Activated naive CD4-positive, alpha-beta T cell treated with anti-CD3 and anti-CD28 coated beads, Interleukin-2, amount 50 U/mL, for 72 hours (primary cell): ENCODE measurements at regions not wholly inside any gene's neighbourhood (a gene's known extent, or its start where the extent isn't known, plus 50 kb on each side); places are given as distances from the start of the nearest gene placed in this dataset.

Source experiments
- ATAC-seq, 2 donors: fragments of 150-1000 bp; cut with Tn5 transposase; 2 replicates each; pipeline ENCODE4 v1.10.0; 2021; ENCODE audit warnings: mild to moderate bottlenecking in 2 of 2, moderate library complexity in 2 of 2
- DNase-seq, 2 donors: peaks; one replicate each; pipeline ENCODE4 v3.0.0; 2021 to 2022; ENCODE audit warnings: low spot score in 2 of 2
- H3K27ac Mint-ChIP-seq, 2 donors: one replicate each; pipeline ENCODE4 v1.8.0; 2022; ENCODE audit warnings: mild to moderate bottlenecking in 2 of 2, mixed read lengths in 2 of 2
- H3K36me3 Mint-ChIP-seq, 2 donors: one replicate each; pipeline ENCODE4 v1.8.0; 2022; ENCODE audit warnings: mixed read lengths in 2 of 2
- H3K9me3 Mint-ChIP-seq, 2 donors: one replicate each; pipeline ENCODE4 v1.8.0; 2022; ENCODE audit warnings: mixed read lengths in 2 of 2

- no peak for DNase-seq
- Mint-ChIP-seq H3K27ac (no peak overlapping the region), H3K36me3 (no peaks in the 10 kb centered on the region), H3K9me3 (no peaks in the 10 kb centered on the region)
- no peak for ATAC-seq
Measured at GRCh38 chr4:180946188-180946587, 1297.0 kb upstream of the TENM3 start.

GRCh38 chr4:180947425-180947824 is 1295.8 kb upstream of the TENM3 start:
- DNase-seq, result no peak
- no peak overlapping the region for H3K27ac Mint-ChIP-seq
- ATAC-seq, result no peak
- H3K9me3 Mint-ChIP-seq, result no peaks in the 10 kb centered on the region
- no peaks in the 10 kb centered on the region for H3K36me3 Mint-ChIP-seq

- ATAC-seq, result no peak
- H3K36me3 Mint-ChIP-seq, result no peaks in the 10 kb centered on the region
- H3K27ac Mint-ChIP-seq, result no peak overlapping the region
- peaks cover 4 to 7% of the 10 kb centered on the region in 2 donors for H3K9me3 Mint-ChIP-seq
- DNase-seq, result no peak
Measured at GRCh38 chr4:180949424-180950213, 1293.6 kb upstream of the TENM3 start.

- Mint-ChIP-seq H3K27ac (no peak overlapping the region), H3K9me3 (peaks cover 4 to 7% of the 10 kb centered on the region in 2 donors), H3K36me3 (no peaks in the 10 kb centered on the region)
- ATAC-seq (no peak), DNase-seq (no peak)
Measured at GRCh38 chr4:180950377-180950776, 1292.8 kb upstream of the TENM3 start.

- Mint-ChIP-seq H3K9me3 (peaks cover 4 to 7% of the 10 kb centered on the region in 2 donors), H3K27ac (no peak overlapping the region), H3K36me3 (no peaks in the 10 kb centered on the region)
- ATAC-seq (no peak), DNase-seq (no peak)
Measured at GRCh38 chr4:180951312-180951711, 1291.9 kb upstream of the TENM3 start.

GRCh38 chr4:180953572-180953971 is 1289.6 kb upstream of the TENM3 start:
- DNase-seq (no peak), ATAC-seq (no peak)
- H3K9me3 Mint-ChIP-seq, result peaks cover 4 to 7% of the 10 kb centered on the region in 2 donors
- H3K36me3 Mint-ChIP-seq, result no peaks in the 10 kb centered on the region
- no peak overlapping the region for H3K27ac Mint-ChIP-seq

GRCh38 chr4:180960743-180961401 is 1282.3 kb upstream of the TENM3 start:
- DNase-seq, result no peak
- no peak for ATAC-seq
- H3K36me3 Mint-ChIP-seq, result no peaks in the 10 kb centered on the region

GRCh38 chr4:180962268-180962667 is 1280.9 kb upstream of the TENM3 start:
- Mint-ChIP-seq H3K9me3 (peaks cover 0 to 9% of the 10 kb centered on the region in 2 donors), H3K36me3 (no peaks in the 10 kb centered on the region), H3K27ac (no peak overlapping the region)
- DNase-seq, result no peak
- ATAC-seq, result no peak

More at GRCh38 chr4:180960743-180961401, 1282.3 kb upstream of the TENM3 start:
- Mint-ChIP-seq H3K27ac (no peak overlapping the region), H3K9me3 (peaks cover 0 to 9% of the 10 kb centered on the region in 2 donors)

GRCh38 chr4:180966312-180966711 is 1276.9 kb upstream of the TENM3 start:
- ATAC-seq, result no peak
- DNase-seq, result no peak
- Mint-ChIP-seq H3K36me3 (no peaks in the 10 kb centered on the region), H3K27ac (no peak overlapping the region), H3K9me3 (peaks cover 10 to 17% of the 10 kb centered on the region in 2 donors)

- Mint-ChIP-seq H3K36me3 (no peaks in the 10 kb centered on the region), H3K9me3 (peaks cover 15 to 20% of the 10 kb centered on the region in 2 donors), H3K27ac (no peak overlapping the region)
- no peak for ATAC-seq
- DNase-seq, result no peak
Measured at GRCh38 chr4:180967936-180968335, 1275.3 kb upstream of the TENM3 start.

GRCh38 chr4:180973894-180974293 is 1269.3 kb upstream of the TENM3 start:
- Mint-ChIP-seq H3K27ac (no peak overlapping the region), H3K9me3 (peaks cover 9% of the 10 kb centered on the region in 2 donors), H3K36me3 (no peaks in the 10 kb centered on the region)
- ATAC-seq (no peak), DNase-seq (no peak)

- DNase-seq (no peak), ATAC-seq (no peak)
- Mint-ChIP-seq H3K36me3 (no peaks in the 10 kb centered on the region), H3K9me3 (peaks cover 0 to 5% of the 10 kb centered on the region in 2 donors), H3K27ac (no peak overlapping the region)
Measured at GRCh38 chr4:180990931-180991330, 1252.3 kb upstream of the TENM3 start.

GRCh38 chr4:180993244-180993836 is 1249.9 kb upstream of the TENM3 start:
- no peaks in the 10 kb centered on the region for H3K36me3 Mint-ChIP-seq
- peaks cover 0 to 5% of the 10 kb centered on the region in 2 donors for H3K9me3 Mint-ChIP-seq
- no peak for ATAC-seq

GRCh38 chr4:180994722-180995121 is 1248.5 kb upstream of the TENM3 start:
- Mint-ChIP-seq H3K36me3 (no peaks in the 10 kb centered on the region), H3K9me3 (peaks cover 0 to 5% of the 10 kb centered on the region in 2 donors), H3K27ac (no peak overlapping the region)
- no peak for DNase-seq
- ATAC-seq, result no peak

More at GRCh38 chr4:180993244-180993836, 1249.9 kb upstream of the TENM3 start:
- no peak overlapping the region for H3K27ac Mint-ChIP-seq
- no peak for DNase-seq

- H3K27ac Mint-ChIP-seq, result no peak overlapping the region
Measured at GRCh38 chr4:180999217-180999616, 1244.0 kb upstream of the TENM3 start.

GRCh38 chr4:181004056-181004455 is 1239.1 kb upstream of the TENM3 start:
- Mint-ChIP-seq H3K27ac (no peak overlapping the region), H3K9me3 (peaks cover 17 to 24% of the 10 kb centered on the region in 2 donors)
- no peak for DNase-seq

More at GRCh38 chr4:180999217-180999616, 1244.0 kb upstream of the TENM3 start:
- DNase-seq, result no peak
- no peak for ATAC-seq
- peaks cover 6 to 18% of the 10 kb centered on the region in 2 donors for H3K9me3 Mint-ChIP-seq
- H3K36me3 Mint-ChIP-seq, result no peaks in the 10 kb centered on the region

More at GRCh38 chr4:181004056-181004455, 1239.1 kb upstream of the TENM3 start:
- peaks cover 0 to 7% of the 10 kb centered on the region in 2 donors for H3K36me3 Mint-ChIP-seq
- no peak for ATAC-seq
